Epithelial cell of esophagus (primary cell): ENCODE measurements at regions not wholly inside any gene's neighbourhood (a gene's known extent, or its start where the extent isn't known, plus 50 kb on each side); places are given as distances from the start of the nearest gene placed in this dataset.

Experiments
- DNase-seq: peaks from one replicate; pipeline ENCODE4 v3.0.0; 2010; ENCODE audit warnings: low read depth
- H3K4me3 ChIP-seq: 2 replicates; pipeline ENCODE4 v1.5.1; 2011; ENCODE audit warnings: mild to moderate bottlenecking, low read length, control low read depth
- TF ChIP-seq, protein P1 (sequence below): IDR thresholded peaks from 2 replicates; pipeline ENCODE4 v1.5.1; 2011; ENCODE audit warnings: low read depth, mild to moderate bottlenecking, low read length, control low read depth, inconsistent platforms; ENCODE audit not compliant: insufficient read depth; ENCODE audit errors: missing control alignments

DNA sequence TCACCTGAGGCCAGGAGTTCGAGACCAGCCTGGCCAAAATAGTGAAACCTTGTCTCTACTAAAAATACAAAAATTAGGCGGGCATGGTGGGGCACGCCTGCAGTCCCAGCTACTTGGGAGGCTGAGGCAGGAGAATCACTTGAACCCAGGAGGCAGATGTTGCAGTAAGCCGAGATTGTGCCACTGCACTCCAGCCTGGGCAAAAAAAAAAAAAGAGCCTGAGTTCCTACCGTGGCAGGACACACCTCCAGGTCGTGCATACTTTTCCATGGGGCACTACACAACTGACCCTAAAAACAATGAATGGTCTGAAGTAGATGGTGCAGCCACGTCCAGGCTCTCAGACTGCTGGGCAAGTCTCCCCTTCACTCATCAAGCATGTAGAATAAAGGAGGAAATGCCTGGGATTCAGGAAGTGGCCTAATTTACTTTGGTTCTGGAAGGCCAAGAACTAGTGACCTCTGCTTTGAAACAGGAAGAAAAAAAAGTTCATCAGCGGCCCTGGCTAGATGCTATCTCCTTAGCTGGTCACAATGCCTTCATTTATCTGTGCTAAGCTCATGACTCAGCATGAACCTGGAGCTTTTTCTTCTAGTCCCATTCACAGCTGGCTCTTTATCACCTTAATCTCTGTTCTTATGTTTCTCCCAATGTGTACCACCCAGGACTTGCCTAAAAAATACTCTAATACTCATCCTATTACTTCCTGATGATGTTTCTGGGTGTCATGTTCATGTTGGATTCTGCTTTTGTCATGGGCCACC is 55.8 kb upstream of the OR6J1 start:
- TF ChIP-seq, protein P1, sequence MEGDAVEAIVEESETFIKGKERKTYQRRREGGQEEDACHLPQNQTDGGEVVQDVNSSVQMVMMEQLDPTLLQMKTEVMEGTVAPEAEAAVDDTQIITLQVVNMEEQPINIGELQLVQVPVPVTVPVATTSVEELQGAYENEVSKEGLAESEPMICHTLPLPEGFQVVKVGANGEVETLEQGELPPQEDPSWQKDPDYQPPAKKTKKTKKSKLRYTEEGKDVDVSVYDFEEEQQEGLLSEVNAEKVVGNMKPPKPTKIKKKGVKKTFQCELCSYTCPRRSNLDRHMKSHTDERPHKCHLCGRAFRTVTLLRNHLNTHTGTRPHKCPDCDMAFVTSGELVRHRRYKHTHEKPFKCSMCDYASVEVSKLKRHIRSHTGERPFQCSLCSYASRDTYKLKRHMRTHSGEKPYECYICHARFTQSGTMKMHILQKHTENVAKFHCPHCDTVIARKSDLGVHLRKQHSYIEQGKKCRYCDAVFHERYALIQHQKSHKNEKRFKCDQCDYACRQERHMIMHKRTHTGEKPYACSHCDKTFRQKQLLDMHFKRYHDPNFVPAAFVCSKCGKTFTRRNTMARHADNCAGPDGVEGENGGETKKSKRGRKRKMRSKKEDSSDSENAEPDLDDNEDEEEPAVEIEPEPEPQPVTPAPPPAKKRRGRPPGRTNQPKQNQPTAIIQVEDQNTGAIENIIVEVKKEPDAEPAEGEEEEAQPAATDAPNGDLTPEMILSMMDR = no peak
- no peak overlapping the region for H3K4me3 ChIP-seq
- DNase-seq = no peak

DNA sequence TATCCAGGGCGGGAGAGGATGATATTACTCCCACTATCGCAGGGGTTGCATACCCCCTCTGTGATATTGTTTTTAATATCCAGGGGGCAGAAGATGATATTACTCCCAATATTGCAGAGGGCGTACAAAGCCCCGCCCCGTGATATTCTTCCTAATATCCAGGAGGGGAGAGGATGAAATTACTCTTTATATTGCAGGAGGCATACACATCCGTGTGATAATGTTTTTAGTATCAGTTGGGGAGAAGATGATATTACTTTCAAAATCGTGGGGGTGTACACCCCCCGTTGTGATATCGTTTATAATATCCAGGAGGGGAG is 52.9 kb upstream of the OXA1L start:
- TF ChIP-seq, protein P1 = no peak
- H3K4me3 ChIP-seq = peak overlapping the region; percentile 2
- no peak for DNase-seq

DNA sequence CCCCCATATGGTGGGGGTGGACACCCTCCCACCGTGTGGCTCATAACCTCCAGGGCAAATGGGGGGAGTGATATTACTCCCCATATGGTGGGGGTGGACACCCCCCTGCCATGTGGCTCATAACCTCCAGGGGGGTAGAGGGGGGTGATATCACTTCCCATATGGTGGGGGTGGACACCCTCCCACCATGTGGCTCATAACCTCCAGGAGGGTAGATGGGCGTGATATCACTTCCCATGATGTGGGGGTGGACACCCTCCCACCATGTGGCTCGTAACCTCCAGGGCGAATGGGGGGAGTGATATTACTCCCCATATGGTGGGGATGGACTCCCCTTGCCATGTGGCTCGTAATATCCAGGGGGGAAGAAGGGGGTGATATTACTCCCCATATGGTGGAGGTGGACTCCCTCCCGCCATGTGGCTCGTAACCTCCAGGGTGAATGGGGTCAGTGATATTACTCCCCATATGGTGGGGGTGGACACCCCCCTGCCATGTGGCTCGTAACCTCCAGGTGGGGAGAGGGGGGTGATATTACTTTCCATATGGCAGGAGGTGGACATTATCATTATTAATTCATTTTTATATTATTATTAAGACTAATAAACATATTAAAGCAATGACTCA is 51.2 kb upstream of the OXA1L start:
- DNase-seq = no peak
- TF ChIP-seq, protein P1 = no peak

DNA sequence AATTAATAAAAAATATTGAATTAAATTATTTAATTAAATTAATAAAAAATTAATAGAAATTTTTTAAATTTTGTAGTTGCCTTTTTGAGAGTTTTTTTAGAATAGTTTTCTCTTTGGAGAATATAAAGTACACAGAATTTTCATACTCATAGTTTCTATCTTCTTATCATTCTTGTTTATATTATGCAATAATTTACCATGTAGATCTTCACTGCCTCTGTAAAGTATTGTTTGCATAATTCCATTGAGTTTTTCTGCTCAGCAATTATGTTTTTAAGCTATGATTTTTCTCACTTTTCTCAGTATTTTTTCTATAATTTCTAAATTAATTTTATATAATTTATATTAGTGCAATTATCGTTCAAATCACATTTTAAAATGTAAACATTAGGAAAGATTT is 50.6 kb upstream of the OXA1L start:
- DNase-seq = no peak
- TF ChIP-seq, protein P1 = no peak
- H3K4me3 ChIP-seq = no peak overlapping the region

More for the DNA sequence above, 51.2 kb upstream of the OXA1L start:
- no peak overlapping the region for H3K4me3 ChIP-seq
